T-helper 2 cell treated with Interferon-gamma antibody and Interleukin-4, amounts not matched to agents 5 μg/mL and 100 μg/mL, for 36 hours (primary cell): ENCODE measurements at regions not wholly inside any gene's neighbourhood (a gene's known extent, or its start where the extent isn't known, plus 50 kb on each side); places are given as distances from the start of the nearest gene placed in this dataset.

ENCODE experiments used
- DNase-seq: peaks from one replicate; pipeline ENCODE4 v3.0.0; 2021; ENCODE audit warnings: low spot score
- H3K27ac Mint-ChIP-seq: one replicate; pipeline ENCODE4 v1.8.0; 2021; ENCODE audit warnings: mild to moderate bottlenecking, mixed read lengths
- H3K27me3 Mint-ChIP-seq: one replicate; pipeline ENCODE4 v1.8.0; 2021; ENCODE audit warnings: low read depth, mixed read lengths
- H3K36me3 Mint-ChIP-seq: one replicate; pipeline ENCODE4 v1.8.0; 2021; ENCODE audit warnings: low read depth, mixed read lengths
- H3K4me1 Mint-ChIP-seq: one replicate; pipeline ENCODE4 v1.8.0; 2021; ENCODE audit warnings: low read depth, mixed read lengths
- H3K4me3 Mint-ChIP-seq: one replicate; pipeline ENCODE4 v1.8.0; 2022; ENCODE audit warnings: mild to moderate bottlenecking, moderate library complexity, mixed read lengths
- H3K9me3 Mint-ChIP-seq: one replicate; pipeline ENCODE4 v1.8.0; 2021; ENCODE audit warnings: mixed read lengths

GRCh38 chr14:84646786-84647500 lies 883.0 kb upstream of the FLRT2 start:
- Mint-ChIP-seq H3K36me3 (no peaks in the 10 kb centered on the region), H3K27ac (no peak overlapping the region), H3K4me1 (no peaks in the 10 kb centered on the region), H3K27me3 (no peaks in the 10 kb centered on the region), H3K9me3 (peaks cover 30% of the 10 kb centered on the region), H3K4me3 (no peak overlapping the region)
- DNase-seq = no peak

DNA sequence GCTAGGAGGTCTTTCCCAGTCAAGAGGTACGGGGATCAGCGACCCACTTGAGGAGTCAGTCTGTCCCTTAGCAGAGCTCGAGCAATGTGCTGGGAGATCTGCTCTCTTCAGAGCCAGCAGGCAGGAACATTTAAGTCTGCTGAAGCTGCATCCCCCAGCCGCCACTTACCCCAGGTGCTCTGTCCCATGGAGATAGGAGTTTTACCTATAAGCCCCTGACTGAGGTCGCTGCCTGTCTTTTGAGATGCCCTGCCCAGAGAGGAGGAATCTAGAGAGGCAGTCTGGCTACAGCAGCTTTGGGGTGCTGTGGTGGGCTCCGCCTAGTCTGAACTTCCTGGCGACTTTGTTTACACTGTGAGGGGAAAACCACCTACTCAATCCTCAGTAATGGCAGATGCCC lies 874.9 kb upstream of the FLRT2 start:
- H3K4me1 Mint-ChIP-seq = no peaks in the 10 kb centered on the region
- DNase-seq = no peak
- no peak overlapping the region for H3K4me3 Mint-ChIP-seq
- peaks cover 50% of the 10 kb centered on the region for H3K9me3 Mint-ChIP-seq
- no peak overlapping the region for H3K27ac Mint-ChIP-seq
- no peaks in the 10 kb centered on the region for H3K27me3 Mint-ChIP-seq
- H3K36me3 Mint-ChIP-seq = no peaks in the 10 kb centered on the region

DNA sequence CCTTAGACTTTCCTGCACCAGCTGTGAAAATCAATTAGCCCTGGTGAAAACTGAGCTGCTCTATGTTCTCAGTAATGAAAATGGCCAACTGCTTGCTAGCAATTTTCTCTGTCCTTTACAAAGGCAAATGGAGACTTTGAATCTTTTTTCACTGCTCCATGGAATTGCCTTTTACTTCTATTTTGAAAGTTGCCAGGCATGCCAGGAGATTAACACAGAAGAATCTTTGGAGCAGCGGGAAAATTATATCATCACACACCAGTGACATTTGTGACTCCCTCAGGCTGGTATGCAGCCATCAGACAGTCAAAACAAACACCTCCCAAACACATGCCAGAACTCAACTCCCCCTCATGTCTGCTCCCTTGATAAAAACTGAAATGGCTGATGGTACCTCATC lies 872.0 kb upstream of the FLRT2 start:
- H3K4me1 Mint-ChIP-seq = no peaks in the 10 kb centered on the region
- no peak overlapping the region for H3K4me3 Mint-ChIP-seq
- no peak overlapping the region for H3K27ac Mint-ChIP-seq
- H3K9me3 Mint-ChIP-seq = peaks cover 42% of the 10 kb centered on the region
- no peaks in the 10 kb centered on the region for H3K27me3 Mint-ChIP-seq
- H3K36me3 Mint-ChIP-seq = no peaks in the 10 kb centered on the region
- no peak for DNase-seq

DNA sequence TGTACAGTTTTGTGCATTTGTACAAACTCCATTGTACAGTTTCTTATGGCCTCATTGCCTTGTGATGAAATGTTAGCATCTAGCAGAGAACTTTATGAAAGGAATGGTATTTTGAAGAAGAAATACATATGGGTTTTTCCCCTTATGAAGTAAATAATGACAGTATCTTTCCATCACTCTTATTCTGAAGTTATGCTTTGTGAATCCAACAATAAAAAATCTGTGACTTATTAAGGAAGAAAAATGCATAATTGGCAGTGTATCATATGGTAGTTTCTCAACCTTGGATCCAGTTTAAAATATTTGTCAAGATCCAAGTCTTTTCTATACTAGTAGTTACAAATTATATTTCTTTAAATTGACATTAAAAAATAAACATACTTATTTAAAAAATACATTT lies 859.1 kb upstream of the FLRT2 start:
- Mint-ChIP-seq H3K9me3 (peaks cover 17% of the 10 kb centered on the region), H3K4me1 (no peaks in the 10 kb centered on the region), H3K27me3 (no peaks in the 10 kb centered on the region), H3K4me3 (no peak overlapping the region), H3K27ac (no peak overlapping the region), H3K36me3 (no peaks in the 10 kb centered on the region)
- DNase-seq = no peak

DNA sequence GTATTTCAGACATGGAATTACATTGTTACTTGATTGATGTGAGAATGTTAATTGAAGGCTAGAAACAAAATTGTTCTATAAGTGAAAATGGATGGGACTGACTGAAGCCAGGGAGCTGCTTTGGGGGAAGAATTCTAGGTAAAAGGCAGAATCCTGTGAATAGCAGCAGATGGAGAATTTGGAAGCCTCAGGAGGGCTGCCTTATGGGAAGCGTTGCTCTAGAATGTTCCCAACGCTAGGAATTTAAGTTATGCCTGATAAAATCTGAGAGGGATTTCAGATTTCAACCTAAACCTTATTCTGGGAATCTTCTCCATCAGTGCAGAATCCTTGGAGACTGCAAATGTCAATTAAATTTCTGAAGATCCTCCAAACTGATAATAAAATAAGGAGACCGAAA lies 858.2 kb upstream of the FLRT2 start:
- H3K27ac Mint-ChIP-seq = no peak overlapping the region
- peaks cover 17% of the 10 kb centered on the region for H3K9me3 Mint-ChIP-seq
- no peaks in the 10 kb centered on the region for H3K36me3 Mint-ChIP-seq
- no peak overlapping the region for H3K4me3 Mint-ChIP-seq
- H3K4me1 Mint-ChIP-seq = no peaks in the 10 kb centered on the region
- H3K27me3 Mint-ChIP-seq = no peaks in the 10 kb centered on the region
- DNase-seq = no peak

- no peaks in the 10 kb centered on the region for H3K36me3 Mint-ChIP-seq
- H3K4me1 Mint-ChIP-seq = no peaks in the 10 kb centered on the region
- no peaks in the 10 kb centered on the region for H3K27me3 Mint-ChIP-seq
- DNase-seq = no peak
- peaks cover 22% of the 10 kb centered on the region for H3K9me3 Mint-ChIP-seq
- no peak overlapping the region for H3K4me3 Mint-ChIP-seq
- no peak overlapping the region for H3K27ac Mint-ChIP-seq
Measured at GRCh38 chr14:84674636-84675035, 855.3 kb upstream of the FLRT2 start.

- DNase-seq = no peak
- H3K27me3 Mint-ChIP-seq = no peaks in the 10 kb centered on the region
- H3K36me3 Mint-ChIP-seq = no peaks in the 10 kb centered on the region
- no peaks in the 10 kb centered on the region for H3K4me1 Mint-ChIP-seq
- no peak overlapping the region for H3K4me3 Mint-ChIP-seq
- H3K27ac Mint-ChIP-seq = no peak overlapping the region
- H3K9me3 Mint-ChIP-seq = peaks cover 32% of the 10 kb centered on the region
Measured at GRCh38 chr14:84686550-84686949, 843.4 kb upstream of the FLRT2 start.

- Mint-ChIP-seq H3K4me1 (no peaks in the 10 kb centered on the region), H3K4me3 (no peak overlapping the region), H3K36me3 (no peaks in the 10 kb centered on the region), H3K27ac (no peak overlapping the region), H3K9me3 (peaks cover 19% of the 10 kb centered on the region), H3K27me3 (no peaks in the 10 kb centered on the region)
- DNase-seq = no peak
Measured at GRCh38 chr14:84688297-84689025, 841.5 kb upstream of the FLRT2 start.

DNA sequence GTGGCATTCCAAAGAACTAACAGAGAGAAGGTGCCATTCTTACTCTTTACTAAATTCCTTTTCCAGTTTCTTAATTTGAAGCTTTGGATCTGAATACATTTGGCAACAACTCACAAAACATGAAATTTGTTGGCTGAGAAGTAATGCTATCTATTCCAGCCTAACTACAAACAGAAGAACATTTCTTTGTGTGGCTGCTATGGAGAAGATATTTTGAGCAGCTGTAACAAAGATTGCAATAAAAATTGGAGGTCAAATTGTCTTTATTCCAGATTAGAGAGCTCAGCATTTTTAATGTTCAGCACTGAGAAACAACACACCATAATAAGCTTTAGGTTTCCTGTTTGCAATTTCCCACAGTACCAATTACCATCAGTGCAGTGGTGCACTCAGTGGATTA lies 835.8 kb upstream of the FLRT2 start:
- Mint-ChIP-seq H3K4me3 (no peak overlapping the region), H3K36me3 (no peaks in the 10 kb centered on the region), H3K4me1 (no peaks in the 10 kb centered on the region), H3K27me3 (no peaks in the 10 kb centered on the region), H3K9me3 (peaks cover 22% of the 10 kb centered on the region), H3K27ac (no peak overlapping the region)
- DNase-seq = no peak

DNA sequence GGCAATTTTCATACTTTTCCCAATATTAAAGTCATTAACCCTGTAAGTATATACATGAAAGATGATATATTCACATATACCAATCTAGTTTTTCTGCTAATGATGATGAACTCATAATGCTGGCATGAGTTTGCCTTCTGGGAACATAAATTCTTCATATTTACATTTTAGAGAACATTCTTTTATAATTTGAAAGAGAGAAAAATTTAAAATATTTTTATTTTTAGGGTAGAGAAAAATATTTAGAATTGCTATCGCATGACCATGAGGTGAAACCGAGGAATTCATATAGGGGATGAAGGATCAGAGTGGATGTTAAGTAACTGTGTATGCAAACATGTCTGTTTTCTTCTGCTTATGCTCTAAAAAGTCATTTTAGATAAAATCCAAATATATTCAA lies 825.3 kb upstream of the FLRT2 start:
- H3K27me3 Mint-ChIP-seq = no peaks in the 10 kb centered on the region
- no peak overlapping the region for H3K27ac Mint-ChIP-seq
- no peak overlapping the region for H3K4me3 Mint-ChIP-seq
- peaks cover 28% of the 10 kb centered on the region for H3K9me3 Mint-ChIP-seq
- no peak for DNase-seq
- H3K36me3 Mint-ChIP-seq = no peaks in the 10 kb centered on the region
- no peaks in the 10 kb centered on the region for H3K4me1 Mint-ChIP-seq

DNA sequence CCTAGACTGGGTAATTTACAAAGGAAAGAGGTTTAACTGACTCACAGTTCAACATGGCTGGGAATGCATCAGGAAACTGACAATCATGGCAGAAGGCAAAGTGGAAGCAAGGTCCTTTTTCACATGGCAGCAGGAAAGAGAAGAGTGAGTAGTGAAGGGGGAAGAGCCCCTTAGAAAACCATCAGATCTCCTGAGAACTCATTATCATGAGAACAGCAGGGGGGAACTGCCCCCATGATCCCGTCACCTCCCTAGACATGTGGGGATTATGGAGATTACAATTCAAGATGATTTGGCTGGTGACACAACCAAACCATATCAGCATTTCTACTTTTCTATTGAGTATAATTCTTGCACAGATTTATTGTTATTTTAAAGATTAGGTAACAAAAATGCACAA lies 822.1 kb upstream of the FLRT2 start:
- DNase-seq = no peak

DNA sequence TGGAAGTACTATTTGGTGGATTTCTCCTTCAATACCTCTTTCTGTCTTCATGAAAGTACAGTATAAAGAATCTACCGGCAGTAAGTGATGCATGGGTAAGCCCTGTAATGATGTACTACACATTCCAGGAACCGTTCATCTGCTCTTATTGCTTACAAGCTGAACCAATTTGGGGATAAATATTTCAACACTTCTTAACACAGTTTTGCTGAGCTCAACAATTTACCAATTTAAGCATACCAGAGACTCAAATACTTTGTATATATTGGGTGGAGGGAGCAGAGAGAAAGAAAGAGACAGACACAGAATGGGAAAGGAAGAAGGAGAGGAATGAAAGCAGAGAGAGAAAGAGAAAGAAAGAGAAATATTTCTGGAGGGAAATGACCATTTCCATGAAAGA lies 821.1 kb upstream of the FLRT2 start:
- DNase-seq = no peak
- H3K9me3 Mint-ChIP-seq = peaks cover 33% of the 10 kb centered on the region
- no peaks in the 10 kb centered on the region for H3K4me1 Mint-ChIP-seq
- H3K27ac Mint-ChIP-seq = no peak overlapping the region
- no peaks in the 10 kb centered on the region for H3K27me3 Mint-ChIP-seq
- no peaks in the 10 kb centered on the region for H3K36me3 Mint-ChIP-seq
- no peak overlapping the region for H3K4me3 Mint-ChIP-seq

More for the DNA sequence above, 822.1 kb upstream of the FLRT2 start:
- Mint-ChIP-seq H3K4me1 (no peaks in the 10 kb centered on the region), H3K4me3 (no peak overlapping the region), H3K36me3 (no peaks in the 10 kb centered on the region), H3K27ac (no peak overlapping the region), H3K27me3 (no peaks in the 10 kb centered on the region), H3K9me3 (peaks cover 33% of the 10 kb centered on the region)

- peaks cover 44% of the 10 kb centered on the region for H3K9me3 Mint-ChIP-seq
- no peak for DNase-seq
- no peak overlapping the region for H3K4me3 Mint-ChIP-seq
- H3K36me3 Mint-ChIP-seq = no peaks in the 10 kb centered on the region
- H3K27me3 Mint-ChIP-seq = no peaks in the 10 kb centered on the region
- H3K4me1 Mint-ChIP-seq = no peaks in the 10 kb centered on the region
- H3K27ac Mint-ChIP-seq = no peak overlapping the region
Measured at GRCh38 chr14:84726471-84726870, 803.5 kb upstream of the FLRT2 start.

DNA sequence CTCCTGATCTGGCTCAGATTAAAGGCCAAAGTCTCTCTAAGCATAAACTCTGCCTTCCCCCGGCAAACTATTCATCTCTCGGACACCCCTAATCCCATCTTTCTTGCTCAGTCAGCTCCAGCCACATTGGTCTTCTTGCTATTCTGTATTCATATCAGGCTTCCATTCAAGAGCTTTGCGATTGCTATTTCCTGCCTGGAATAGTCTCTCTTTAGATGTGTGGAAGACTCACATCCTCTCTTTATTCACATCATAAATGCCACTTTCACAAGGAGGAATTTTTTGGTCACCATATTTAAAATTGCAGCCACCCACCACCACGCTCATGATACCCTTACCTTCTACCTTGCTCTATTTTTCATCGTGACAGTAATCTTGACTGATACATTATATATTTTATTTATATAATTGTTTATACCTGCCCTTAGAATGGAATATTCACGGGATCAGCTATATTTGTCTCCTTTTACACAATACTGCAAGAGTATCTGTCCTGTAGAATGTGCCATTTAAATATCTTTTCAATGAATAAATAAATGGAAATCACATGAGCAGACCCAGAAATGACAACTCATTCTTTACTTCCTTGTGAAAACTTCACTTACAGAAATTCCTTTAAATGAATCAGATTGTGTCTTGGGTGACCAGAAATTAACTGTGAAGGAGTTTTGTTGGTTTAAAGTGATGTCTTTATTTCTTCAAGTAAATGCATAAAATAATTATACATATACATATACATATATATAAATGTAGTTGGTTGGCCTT lies 780.6 kb upstream of the FLRT2 start:
- Mint-ChIP-seq H3K27me3 (no peaks in the 10 kb centered on the region), H3K4me1 (no peaks in the 10 kb centered on the region), H3K27ac (no peak overlapping the region), H3K4me3 (no peak overlapping the region), H3K36me3 (no peaks in the 10 kb centered on the region), H3K9me3 (peaks cover 20% of the 10 kb centered on the region)
- no peak for DNase-seq
